NCI-H69 (cell line): ENCODE measurements at regions not wholly inside any gene's neighbourhood (a gene's known extent, or its start where the extent isn't known, plus 50 kb on each side); places are given as distances from the start of the nearest gene placed in this dataset.

Experiments used
- DNase-seq: peaks from one replicate; lab custom pipeline; 2025; lab: John Stamatoyannopoulos, UW

GRCh38 chr6:126147291-126147815 is 161.0 kb downstream of the TRMT11 start:
- DNase-seq, result peak; percentile 20

- peak; percentile 86 for DNase-seq
These were observed 162.5 kb downstream of the TRMT11 start for GRCh38 chr6:126148853-126149252.

DNA sequence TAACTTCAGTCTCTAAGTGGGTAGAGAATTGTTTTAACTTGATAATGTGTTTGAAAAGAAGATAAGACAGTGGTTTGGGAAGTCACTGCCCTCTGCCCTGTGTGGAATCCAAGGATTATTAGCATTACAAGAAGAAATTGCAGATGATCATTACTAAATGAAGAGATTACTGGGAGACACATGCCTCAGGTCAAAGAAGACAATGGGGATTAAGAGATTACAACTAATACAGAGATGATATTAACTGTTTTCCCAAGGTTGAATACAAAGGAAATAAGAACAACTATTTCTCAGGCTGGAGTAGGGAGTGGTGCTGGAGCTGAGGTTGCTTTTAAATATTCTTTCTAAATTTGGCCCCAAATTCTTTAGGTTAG is 166.0 kb downstream of the TRMT11 start:
- no peak for DNase-seq

DNA sequence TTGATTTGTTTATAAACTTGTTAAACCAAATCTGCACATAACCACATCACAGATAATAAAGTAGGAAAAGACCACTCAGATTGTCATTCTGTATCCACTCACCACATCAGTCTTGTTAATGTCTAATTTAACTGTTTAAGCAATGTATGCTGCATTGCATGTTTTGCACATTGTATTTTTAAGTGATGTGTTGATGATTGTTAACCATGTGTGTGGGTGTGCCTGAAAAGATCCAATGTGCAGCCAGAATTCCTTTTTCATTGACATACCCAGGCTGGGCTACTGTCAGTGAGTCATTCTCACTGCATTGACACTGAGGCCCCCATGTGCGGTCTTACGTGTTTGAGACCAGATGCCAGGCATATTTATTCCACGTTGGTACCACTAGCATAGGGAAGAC is 167.3 kb downstream of the TRMT11 start:
- no peak for DNase-seq

DNA sequence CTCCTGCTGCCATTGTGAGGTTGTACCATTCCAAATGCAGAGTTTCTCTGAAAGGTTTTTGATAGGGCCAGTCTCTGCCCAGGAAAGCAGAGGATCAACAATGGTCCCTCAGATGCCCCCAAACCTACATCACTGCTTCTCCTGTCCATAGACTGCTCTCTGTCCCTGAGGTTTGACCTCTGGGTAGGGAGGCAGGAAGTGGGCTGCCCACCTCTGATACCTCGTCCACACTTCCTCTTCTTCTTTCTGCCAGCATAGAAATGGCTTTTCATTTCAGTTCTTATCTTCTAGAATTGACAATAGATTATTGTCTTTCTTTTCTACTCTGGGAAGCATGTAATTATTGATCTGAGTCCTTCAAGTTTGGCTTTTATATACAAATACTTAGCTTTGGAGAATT is 170.6 kb downstream of the TRMT11 start:
- DNase-seq, result no peak

DNA sequence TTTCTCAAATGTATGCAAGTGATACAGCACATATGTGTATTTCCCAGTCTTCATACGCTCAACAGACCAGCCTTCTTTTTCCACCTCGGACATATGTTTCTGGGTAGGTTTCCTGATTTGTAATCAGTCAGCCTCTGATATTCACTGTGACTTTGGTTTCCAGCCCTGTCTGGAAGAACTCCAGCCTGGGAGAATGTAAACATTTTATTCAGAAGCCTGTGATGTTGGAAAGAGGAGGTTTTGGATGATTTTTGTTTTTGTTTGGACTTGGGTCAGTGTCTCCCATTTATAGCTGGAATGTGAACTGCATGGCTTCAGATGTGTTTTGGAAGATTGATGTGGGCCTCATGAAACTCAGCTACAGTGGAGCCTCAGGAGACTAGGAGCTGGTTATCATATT is 172.2 kb upstream of the CENPW start:
- no peak for DNase-seq

DNA sequence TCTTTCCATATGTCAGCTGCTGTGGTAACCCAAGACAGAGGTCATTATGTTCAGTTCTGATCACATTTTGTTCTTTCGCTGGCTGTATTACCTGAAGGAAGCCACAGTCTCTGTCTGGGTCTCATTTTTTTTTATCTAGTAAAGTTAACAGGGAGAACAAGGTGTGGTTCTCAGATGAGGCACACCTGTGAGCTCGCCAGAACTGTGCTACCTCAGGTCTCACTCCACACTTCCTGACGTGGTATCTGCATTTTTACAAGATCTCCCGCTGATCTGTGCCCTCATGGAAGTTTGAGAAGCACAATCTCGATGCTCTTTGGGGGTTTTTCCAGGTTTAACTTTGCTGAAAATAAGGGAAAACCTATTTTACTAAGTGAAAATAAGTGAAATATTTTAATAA is 169.5 kb upstream of the CENPW start:
- no peak for DNase-seq

GRCh38 chr6:126170978-126171382 is 168.9 kb upstream of the CENPW start:
- DNase-seq, result peak; percentile 83

- DNase-seq, result no peak
These were observed 167.8 kb upstream of the CENPW start for GRCh38 chr6:126172131-126172530.

GRCh38 chr6:126173265-126173664 is 166.7 kb upstream of the CENPW start:
- DNase-seq, result no peak

- DNase-seq, result no peak
These were observed 165.2 kb upstream of the CENPW start for GRCh38 chr6:126174697-126175096.

DNA sequence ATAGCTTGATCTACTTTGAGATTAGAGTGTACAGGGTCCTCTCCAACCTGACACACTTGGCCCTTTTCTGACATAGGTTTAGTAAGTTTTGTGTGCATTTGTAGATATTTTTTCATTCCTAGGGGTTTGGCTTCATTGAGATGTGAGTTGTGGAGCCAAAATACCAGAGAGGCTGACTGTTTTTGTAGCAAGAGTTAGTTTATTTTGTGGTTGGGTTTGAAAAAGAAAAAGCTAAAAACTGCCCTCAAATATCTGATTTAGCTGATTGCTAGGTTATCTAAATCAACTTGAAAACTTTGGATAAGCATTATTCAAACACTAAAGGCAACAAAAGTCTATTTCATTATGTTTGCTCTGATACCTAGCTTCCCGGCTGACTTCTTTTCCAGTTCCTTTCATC is 164.7 kb upstream of the CENPW start:
- DNase-seq, result no peak

GRCh38 chr6:126176282-126176681 is 163.6 kb upstream of the CENPW start:
- peak; percentile 82 for DNase-seq

- DNase-seq, result peak; percentile 77
These were observed 159.3 kb upstream of the CENPW start for GRCh38 chr6:126180585-126180984.

GRCh38 chr6:126181173-126181741 is 158.7 kb upstream of the CENPW start:
- no peak for DNase-seq

DNA sequence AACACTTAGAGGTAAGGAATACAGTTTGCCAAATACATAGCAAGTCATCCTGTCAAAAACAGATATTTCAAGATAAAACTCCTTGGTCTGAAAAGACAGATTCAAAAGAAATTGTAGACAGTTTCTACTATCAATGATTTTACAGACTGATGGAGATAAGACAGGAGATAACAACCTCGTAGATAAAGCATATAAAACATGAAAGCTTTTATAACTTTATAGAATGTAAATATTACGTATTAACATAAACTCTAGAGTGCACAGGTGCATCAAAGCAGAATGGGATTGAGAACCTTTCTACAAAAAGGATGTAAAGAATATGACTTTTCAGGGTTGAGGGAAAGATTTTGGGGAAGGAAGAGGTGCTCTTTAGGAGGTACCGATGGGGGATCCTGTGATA is 158.0 kb upstream of the CENPW start:
- DNase-seq, result no peak

DNA sequence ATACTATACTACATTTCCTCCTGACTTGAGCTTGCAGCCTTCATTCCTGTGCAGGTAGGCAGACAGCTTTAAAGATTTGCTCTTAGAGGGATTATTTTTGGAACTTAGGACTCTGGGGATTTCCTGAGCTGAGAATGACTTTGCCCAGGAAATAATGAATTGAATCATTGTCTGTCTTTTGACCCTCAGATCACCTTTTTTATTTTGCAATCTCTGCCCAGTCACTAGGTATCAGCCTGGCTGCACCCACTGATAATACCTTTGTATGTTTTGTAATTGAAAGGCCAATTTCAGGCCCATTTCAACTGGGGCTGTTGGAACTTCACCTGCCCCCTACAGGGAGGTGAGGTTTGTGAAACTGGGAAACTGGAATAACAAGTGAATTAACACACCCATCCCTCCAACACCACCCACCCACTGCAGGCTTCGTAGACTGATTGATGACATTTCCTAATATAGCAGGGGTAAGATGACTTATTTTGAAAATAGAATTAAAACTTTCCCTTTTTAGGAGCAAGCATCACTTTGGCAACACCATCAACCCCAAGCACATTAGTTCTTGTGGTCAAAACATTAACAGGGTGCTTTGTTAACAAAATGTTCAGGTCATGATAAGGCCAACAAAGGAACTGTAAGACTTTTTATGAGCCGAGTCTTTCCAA is 157.1 kb upstream of the CENPW start:
- no peak for DNase-seq

- no peak for DNase-seq
These were observed 154.1 kb upstream of the CENPW start for GRCh38 chr6:126185774-126186173.

GRCh38 chr6:126188279-126188909 is 151.5 kb upstream of the CENPW start:
- DNase-seq, result peak; percentile 58

DNA sequence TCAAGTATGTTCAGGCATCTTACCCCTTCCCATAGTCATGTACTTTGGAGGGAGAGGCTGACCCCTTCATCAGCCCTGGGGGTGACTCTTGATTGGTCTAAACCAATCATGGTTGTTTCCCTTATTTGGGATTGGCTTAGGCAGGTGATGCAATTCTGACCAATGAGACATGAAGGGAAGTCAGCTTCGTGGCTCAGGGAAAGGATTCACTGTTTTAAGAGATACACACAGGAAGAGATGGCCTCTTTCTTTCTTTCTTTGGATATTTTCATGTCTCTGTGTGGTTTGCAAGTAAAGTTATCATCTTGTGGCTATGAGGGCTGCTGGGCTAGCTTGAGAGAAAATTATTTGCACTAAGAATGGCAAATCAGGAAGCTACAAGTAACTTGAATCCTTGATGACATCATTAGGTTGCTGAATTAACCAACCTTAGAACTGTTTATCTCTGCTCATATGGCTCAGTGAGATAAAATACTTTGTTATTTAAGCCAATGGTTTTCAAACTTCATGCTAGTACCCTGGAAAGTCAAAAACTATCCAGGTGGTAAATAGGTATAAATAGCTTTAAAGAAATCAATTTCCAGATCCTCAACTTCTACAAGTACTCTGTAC is 144.2 kb upstream of the CENPW start:
- DNase-seq, result no peak

- peak; percentile 63 for DNase-seq
These were observed 141.3 kb upstream of the CENPW start for GRCh38 chr6:126198631-126199030.

DNA sequence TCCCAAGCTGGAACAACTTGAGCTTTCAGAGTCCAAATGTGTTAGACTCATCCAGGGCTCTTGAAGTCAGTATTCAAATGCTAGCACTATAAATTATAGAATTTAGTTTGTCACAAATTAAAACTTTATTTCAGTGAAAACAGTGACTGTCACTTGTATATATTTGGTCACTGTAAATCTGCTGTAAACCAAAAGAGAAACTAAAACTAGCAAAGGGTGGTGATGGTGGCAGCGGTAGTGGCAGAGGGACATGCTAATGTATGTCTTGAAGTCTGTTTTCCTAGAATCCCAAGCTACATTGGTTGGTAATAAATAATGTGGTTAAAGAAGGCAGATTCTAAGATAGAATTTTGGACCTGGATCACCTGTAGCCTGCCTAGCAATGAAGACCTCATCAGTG is 140.4 kb upstream of the CENPW start:
- no peak for DNase-seq

DNA sequence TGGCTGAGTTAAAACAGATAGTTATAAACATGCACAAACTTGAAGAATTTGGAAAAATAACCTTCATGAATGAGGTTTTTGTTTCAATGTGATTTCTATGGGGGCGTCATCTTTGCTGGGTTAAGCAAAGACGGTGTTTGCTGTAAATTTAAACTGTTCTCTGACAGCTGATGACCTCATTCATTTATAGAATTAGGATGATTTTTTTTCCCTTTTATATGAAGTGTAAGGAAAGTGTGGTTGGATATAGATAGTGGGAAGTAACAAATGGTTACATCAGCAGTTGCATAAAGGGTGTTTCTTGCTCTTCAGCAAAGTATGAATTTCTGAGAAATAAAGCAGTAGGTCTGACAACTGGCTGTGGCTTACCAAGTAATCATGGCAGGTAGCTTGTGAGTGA is 137.2 kb upstream of the CENPW start:
- DNase-seq, result no peak
